NCI-H2227 treated with DMSO at 0.1 percent for 48 hours (cell line): ENCODE measurements at regions not wholly inside any gene's neighbourhood (a gene's known extent, or its start where the extent isn't known, plus 50 kb on each side); places are given as distances from the start of the nearest gene placed in this dataset.

ENCODE experiments used
- DNase-seq: peaks from one replicate; lab custom pipeline; 2025; lab: John Stamatoyannopoulos, UW

- DNase-seq = no peak
Observed at GRCh38 chr10:76733441-76733936, 904.1 kb downstream of the KCNMA1 start.

GRCh38 chr10:76732306-76732705 is 905.3 kb downstream of the KCNMA1 start:
- DNase-seq = no peak

- DNase-seq = no peak
Observed at GRCh38 chr10:76729841-76730487, 907.6 kb downstream of the KCNMA1 start.

- no peak for DNase-seq
Observed at GRCh38 chr10:76729346-76729745, 908.3 kb downstream of the KCNMA1 start.

DNA sequence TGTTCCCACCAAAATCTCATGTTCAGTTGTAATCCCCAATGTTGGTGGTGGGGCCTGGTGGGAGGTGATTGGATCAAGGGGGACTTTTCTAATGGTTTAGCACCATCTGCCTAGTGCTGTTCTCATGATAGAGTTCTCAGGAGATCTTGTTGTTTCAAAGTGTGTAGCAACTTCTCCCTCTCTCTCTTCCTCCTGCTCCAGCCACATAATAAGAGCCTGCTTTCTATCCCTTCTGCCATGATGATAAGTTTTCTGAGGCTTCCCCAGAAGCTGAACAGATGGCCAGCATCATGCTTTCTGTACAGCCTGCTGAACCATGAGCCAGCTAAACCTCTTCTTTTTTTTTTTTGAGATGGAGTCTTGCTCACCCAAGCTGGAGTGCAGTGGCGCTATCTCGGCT is 910.6 kb downstream of the KCNMA1 start:
- no peak for DNase-seq

DNA sequence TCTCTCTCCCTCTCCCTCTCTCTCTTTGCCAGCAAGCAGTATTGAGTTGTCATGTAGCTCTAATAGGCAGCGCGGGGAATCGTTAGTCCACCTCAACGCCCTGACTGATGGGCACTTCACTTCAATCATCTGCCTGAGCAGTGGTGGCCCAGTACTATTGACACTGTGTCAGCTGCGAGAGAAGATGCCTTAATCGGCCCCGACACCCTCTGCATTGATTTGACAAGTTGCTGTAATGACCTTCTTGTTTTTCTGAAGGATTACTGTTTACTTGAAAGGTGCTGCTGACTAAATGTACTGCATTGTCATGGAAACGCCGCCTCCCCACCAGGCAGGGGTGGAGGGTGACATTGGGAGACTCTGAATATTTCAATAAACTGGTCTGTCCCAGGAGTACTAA is 913.8 kb downstream of the KCNMA1 start:
- peak; percentile 4 for DNase-seq

- no peak for DNase-seq
Observed at GRCh38 chr10:76721891-76722505, 915.6 kb downstream of the KCNMA1 start.

DNA sequence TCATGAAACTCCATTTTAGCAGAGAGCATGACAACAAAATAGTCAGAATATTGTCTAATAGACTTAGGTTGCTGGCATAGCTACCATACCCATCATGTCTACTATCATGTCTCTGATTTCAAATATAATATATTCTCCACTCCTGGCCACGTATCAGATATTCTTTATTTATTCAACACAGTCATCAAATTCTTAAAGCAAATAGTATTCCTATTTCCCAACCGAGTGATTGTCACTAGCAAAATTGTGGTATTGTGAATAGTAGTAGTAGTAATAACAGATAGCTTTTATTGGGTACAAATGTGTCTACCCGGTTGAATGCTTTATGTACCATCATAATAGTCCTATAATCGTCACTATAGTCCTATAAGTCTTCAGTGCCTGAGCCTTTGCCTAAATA is 918.6 kb downstream of the KCNMA1 start:
- no peak for DNase-seq

- no peak for DNase-seq
Observed at GRCh38 chr10:76717141-76717540, 920.5 kb downstream of the KCNMA1 start.

DNA sequence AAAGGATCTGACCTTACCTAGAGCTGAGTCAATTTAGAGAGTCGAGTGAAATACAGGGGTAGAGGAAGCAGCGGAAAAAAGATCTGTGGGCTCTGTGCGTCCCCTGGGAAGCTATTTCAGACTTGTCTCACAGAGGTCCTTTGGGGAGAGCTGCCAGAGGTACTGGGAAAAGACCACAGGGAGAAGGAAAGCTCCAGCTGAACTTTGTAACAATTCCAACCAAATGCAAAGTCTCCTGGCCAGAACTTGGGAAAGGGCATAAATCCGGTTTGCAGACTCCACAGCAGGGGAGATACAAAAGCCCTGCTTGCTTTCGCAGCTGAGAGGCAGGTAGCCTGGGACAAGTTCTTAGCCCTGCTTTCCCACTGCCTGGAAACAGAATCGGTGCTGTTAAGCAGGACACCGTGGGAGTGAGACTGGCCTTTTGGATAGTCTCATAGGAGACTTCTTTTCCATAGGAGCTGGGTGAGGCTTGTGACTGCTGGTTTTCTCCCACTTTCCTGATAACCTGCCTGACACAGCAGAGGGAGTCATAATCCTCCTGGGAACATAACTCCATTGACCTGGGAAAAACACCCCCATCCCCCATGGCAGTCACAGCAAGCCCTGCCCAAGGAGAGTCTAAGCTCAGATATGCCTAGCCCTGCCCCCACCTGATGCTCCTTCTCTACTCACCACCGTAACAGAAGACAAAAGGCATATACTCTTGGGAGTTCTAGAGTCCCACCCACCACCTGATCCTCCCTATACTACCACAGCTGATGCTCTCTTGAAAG is 926.2 kb downstream of the KCNMA1 start:
- no peak for DNase-seq

DNA sequence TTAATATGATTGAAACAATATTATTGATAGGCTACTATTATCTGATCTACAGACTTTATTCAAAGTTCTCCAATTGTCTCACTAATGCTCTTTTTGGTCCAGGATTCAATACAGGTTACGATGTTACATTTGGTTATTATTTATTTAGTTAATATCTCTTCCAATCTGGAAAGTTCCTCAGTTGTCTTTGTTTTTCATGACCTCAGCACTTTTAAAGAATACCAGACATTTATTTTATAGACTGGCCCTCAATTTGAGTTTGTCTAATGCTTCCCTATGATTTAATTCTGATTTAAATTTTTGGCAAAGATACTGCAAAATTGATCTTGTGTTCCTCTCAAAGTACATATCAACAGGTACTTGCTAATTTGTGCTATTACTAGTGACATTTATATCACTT is 937.4 kb downstream of the KCNMA1 start:
- DNase-seq = no peak

DNA sequence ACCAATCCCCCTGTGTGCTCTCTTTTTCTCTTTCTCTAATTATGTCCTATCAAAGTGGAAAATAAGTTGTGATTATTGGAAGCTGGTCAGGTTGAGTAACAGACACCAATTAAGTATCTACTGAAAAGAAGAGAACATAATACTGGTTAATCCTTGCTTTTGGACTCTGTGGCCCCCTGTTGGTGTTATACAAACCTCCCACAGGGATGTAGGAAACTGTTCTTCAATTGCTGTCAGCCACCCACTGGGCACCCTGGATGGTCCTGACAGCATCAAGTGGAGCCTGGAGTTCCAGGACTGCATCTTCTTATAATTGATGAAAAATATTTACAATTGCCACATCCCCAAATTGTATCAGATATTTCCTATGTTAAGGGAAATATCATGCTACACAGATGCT is 939.7 kb downstream of the KCNMA1 start:
- no peak for DNase-seq

- no peak for DNase-seq
Observed at GRCh38 chr10:76695069-76695468, 942.5 kb downstream of the KCNMA1 start.

GRCh38 chr10:76686201-76686600 is 951.4 kb downstream of the KCNMA1 start:
- no peak for DNase-seq

- DNase-seq = no peak
Observed at GRCh38 chr10:76684968-76685367, 952.6 kb downstream of the KCNMA1 start.

GRCh38 chr10:76681153-76681552 is 956.5 kb downstream of the KCNMA1 start:
- no peak for DNase-seq

GRCh38 chr10:76679030-76679429 is 958.6 kb downstream of the KCNMA1 start:
- DNase-seq = no peak

DNA sequence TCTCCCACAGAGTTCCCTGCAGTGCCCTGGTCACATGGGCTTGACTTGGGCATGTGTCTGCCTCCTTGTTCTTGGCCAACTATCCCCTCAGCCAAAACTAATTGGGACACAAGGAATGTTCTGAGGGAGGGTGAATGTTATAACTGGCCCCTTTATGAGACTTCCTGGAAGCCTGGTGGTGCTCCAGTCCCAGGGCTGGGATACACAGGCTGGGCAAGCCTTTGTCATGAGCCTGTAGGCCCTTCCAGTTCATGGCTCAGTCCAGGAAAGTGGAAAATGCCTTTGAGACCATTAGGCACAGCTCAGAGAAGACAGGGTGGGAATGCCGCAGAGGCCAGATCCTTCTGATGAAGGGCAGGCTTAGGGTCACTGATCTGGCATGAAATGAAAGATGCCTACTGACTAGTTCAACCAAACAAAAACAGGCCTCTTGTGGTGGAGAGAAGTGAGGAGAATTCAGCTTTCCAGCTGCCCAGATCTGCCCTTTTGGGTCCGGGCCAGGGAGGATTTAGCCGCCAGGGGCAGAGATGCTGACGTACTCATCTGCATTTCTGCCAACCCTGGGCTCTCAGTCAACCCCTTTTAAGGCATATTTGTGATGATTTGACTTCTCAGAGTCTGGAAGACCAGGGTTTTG is 961.5 kb downstream of the KCNMA1 start:
- DNase-seq = no peak

DNA sequence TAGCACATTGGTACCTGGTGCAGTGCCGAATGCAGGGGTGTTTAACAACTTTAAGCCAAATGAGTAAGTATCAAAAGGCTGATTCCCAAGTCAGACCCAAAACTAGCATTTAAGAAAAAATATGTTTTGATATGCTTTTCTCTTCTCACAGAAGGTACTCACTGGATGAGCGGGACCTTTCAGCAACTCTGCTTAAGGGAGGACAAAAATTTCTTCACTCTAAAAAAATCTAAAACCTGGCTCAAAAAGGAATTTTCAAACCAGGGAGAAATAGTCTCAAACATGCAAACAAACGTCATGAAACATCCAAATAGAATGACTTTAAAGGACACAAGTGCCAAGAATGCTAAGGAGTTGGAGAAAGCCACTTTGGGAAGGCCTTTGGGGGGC is 962.1 kb downstream of the KCNMA1 start:
- DNase-seq = no peak

- DNase-seq = no peak
Observed at GRCh38 chr10:76667408-76668370, 969.9 kb downstream of the KCNMA1 start.

DNA sequence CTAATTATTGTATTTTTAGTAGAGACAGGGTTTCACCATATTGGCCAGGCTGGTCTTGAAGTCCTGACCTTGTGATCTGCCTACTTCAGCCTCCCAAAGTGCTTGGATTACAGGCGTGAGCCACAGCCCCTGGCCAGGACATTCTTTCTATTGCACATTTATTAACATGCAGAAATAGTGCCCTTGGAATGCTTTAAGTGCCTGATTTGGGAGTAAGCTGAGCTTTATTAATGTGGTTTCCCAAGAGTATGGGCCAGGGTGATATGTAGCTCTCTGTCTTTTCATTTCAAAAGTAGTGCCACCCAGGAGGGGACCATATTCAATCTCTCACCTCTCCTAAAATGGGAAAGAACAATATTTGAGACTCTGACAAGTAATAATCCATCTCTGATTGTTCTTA is 970.7 kb downstream of the KCNMA1 start:
- no peak for DNase-seq

DNA sequence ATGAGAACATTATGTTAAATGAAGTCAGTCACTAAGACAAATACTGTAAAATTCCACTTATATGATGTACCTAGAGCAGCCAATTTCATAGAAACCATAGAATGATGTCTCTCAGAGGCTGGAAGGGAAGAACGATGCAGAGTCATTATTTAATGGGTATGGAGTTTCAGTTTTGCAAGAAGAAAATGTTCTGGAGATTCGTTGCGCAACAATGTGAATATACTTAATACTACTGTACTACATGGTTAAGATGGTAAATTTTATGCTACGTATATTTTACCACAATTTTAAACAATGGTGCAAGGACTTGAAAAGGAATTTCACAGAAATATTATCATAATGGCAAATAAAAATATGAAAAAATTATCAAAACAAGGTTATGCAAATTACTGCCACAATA is 972.6 kb downstream of the KCNMA1 start:
- DNase-seq = no peak
